Midbrain (tissue), 1 donor: ENCODE measurements at regions not wholly inside any gene's neighbourhood (a gene's known extent, or its start where the extent isn't known, plus 50 kb on each side); places are given as distances from the start of the nearest gene placed in this dataset.

Experiments used
- DNase-seq: peaks from one replicate; lab custom pipeline; 2025; lab: John Stamatoyannopoulos, UW

DNA sequence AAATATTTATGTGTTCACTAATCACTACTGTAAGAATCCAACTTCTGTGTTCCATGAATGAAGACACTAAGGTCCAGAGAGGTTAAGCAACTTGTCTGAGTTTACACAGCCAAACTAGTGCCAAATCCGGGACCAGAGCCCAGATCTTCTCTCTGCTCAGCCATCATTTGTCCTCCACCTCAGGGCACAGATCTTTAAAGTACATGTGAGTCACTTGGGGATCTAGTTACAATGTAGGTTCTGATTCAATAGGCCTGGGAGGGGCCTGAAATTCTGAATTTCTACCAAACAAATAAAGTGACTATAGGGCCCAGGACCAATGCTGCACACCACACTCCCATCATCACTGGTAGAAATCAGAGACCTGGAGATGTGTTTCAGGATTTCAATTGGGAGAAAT, 162.9 kb downstream of the GXYLT1 start:
- DNase-seq = no peak

- no peak for DNase-seq
Observed at GRCh38 chr12:41981013-41981412, 163.7 kb downstream of the GXYLT1 start.

GRCh38 chr12:41980390-41980789, 164.3 kb downstream of the GXYLT1 start:
- no peak for DNase-seq

DNA sequence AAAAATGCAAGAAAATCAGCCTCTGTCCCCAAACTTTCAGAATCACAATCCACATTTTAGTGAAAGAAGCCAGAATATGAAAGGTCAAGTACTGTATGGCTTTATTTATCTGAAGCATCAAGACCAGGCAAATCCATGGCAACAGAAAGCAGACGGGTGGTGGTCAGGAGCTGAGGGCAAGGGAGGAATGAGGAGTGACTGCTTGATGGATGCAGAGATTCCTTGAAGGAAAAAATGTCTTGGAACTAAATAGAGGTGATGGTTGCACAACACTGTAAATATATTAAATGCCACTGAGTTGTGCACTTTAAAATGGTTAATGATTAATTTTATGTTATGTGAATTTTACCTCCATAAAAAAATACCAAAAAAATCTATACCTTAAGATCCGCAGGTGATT, 165.1 kb downstream of the GXYLT1 start:
- no peak for DNase-seq

GRCh38 chr12:41972598-41972997, 172.1 kb downstream of the GXYLT1 start:
- DNase-seq = no peak

DNA sequence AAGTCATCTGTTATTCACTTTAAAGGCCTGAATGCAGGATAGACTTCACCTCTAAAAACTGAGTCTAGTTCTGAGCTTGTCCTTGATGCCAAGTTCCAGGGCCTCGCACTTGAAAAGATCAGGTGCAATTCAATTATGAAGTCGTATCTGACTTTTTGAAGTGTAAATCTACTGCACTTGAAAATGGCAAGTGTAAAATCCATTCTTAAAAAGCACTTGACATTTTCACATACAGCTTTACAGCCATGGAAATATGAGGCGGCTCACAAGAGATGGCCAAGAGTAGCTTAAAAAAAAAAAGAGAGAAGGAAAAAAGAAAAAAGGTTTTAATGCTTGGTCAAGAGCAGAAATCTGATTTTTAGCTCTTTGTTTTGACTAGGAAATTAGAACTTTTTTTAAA, 172.5 kb downstream of the GXYLT1 start:
- DNase-seq = no peak

GRCh38 chr12:41970744-41971143, 173.9 kb downstream of the GXYLT1 start:
- DNase-seq = no peak

GRCh38 chr12:41968599-41968998, 176.1 kb downstream of the GXYLT1 start:
- DNase-seq = no peak

GRCh38 chr12:41967668-41968500, 176.8 kb downstream of the GXYLT1 start:
- no peak for DNase-seq

- DNase-seq = no peak
Observed at GRCh38 chr12:41966916-41967315, 177.8 kb downstream of the GXYLT1 start.

- no peak for DNase-seq
Observed at GRCh38 chr12:41966001-41966400, 178.7 kb downstream of the GXYLT1 start.

DNA sequence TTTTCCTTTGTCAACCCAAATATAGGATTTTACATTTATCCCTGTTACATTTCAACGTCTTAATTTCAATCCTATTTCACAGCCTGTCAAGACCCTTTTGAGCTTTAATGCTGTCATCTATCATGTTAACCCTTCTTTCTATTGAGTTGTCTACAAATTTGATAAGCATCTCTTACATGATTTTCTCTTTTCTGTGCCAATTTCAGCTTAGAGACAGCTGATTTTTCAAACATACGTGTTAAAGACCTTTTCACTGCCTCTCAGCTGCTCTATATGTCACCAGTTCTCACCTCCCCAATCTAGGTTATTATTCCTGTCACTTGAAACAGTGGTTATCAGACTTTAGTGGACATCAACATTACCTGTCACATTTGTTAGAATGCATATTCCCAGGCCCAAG, 181.3 kb downstream of the GXYLT1 start:
- no peak for DNase-seq

DNA sequence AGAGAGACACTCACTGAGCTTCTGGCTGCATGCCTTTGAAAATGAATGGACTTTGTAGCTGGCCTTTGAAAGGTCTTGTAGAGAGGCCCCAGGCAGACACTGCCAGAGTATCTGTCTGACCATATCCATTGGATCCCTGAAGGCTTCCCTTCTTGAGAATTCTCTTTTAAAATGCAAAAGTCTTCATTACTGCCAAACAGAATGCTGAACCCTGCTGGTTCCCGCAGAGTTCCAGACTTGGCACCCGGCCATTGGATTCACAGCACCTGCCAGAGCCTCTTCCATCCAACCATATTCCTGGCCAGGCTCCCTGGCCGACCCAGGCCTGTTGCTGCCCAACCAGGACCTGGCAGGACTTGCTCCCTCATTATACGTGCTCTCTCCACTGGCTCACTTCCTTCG, 182.5 kb downstream of the GXYLT1 start:
- peak; percentile 74 for DNase-seq

DNA sequence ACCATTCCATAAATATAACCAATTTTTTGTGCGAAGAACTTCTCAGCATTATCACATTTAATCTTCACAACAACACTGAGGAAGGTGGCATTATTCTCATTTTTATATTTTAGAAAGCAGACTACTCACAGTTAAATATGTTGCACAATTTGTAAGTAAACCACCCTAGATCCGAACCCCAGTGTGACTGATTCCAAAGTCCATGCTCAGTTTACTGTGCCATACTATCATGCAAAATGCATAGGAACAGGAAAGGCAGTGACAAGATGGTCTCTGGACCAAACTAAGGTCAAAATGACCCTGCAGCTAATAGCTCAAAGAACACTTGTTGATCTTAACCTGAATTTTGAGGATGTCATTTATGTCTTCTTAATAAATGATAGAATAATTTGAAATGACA, 185.4 kb downstream of the GXYLT1 start:
- DNase-seq = no peak

DNA sequence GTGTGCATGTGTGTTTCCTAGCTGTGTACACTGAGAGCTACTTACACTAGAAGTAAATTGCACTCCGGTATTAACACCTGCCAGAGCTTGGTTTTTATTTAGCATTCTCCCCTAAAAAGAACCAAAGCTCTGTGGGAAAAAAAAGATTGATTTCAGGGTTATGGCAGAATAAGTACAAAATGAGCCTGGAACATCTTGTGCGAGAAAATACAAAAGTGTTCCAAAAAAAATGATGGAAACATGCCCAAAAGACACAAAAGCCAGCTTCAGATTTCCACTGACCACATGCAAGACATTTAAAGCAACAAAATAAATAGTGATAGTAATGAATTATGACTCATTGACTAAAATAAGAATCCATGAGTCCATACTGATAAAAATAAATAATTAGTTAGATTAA, 188.3 kb downstream of the GXYLT1 start:
- DNase-seq = peak; percentile 17

DNA sequence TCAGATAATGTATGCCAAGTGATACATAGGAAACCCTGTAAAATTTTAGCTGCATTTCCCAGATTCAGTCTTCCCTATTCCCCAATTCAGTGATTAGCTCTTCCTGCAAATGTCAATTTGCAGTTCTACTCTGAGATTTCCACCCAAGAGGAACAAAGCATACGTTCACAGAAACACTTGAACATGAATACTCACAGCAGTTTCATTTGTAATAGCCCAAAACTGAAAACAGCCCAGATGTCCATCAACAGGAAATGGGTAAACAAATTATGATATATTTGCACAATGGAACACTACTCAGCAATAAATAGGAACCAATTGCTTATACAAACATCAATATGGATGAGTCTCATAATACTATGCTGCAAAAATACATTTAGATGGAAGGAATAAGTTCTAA, 194.2 kb downstream of the GXYLT1 start:
- no peak for DNase-seq

DNA sequence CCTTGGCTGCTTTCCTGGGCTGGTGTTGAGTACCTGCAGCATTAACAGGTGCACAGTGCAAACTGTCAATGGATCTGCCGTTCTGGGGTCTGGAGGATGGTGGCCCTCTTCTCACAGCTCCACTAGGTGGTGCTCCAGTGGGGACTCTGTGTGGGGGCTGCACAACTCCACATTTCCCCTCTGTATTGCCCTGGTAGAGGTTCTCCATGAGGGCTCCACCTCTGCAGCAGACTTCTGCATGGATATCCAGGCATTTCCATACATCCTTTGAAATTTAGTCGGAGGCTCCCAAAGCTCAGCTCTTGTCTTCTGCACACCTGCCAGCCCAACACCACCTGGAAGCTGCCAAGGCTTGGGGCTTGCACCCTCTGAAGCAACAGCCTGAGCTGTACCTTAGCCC, 198.6 kb downstream of the GXYLT1 start:
- DNase-seq = no peak

DNA sequence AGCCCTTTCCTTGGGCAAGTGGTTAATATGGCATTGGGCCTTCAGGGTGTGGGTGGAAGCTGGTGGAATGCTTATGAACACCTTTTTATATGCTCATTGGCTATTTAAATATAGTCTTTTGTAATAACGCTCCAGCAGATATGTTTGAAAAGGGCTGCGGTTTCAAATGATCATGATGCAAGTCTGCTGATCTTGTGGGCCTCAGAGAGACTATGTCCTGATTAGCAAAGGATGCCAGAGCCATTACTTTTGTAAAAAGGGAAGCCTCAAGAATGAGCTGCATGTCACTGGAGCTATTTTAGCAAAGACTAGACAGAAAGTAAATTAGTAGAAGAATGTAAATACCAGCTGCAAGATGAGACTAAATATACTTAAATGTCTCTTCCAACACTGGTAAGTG, 200.5 kb downstream of the GXYLT1 start:
- DNase-seq = no peak

DNA sequence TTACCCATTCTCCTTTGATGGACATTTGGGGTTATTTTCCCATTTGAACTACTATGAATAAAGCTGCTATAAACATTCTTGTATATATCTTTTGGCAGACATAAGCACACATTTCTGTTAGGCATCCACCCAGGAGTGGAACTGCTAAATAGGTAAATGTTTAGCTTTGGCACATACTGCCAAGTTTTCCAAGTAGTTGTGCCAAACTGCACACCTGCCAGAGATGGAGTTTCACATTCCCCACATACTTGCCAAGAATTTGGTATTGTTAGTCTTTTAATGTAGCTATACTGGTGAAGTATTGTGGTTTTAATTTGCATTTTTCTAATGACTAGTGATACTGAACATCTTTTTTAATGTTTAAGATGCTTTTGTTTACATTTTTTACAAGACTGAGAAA, 201.0 kb downstream of the GXYLT1 start:
- no peak for DNase-seq

GRCh38 chr12:41942354-41942753, 202.3 kb downstream of the GXYLT1 start:
- DNase-seq = no peak

DNA sequence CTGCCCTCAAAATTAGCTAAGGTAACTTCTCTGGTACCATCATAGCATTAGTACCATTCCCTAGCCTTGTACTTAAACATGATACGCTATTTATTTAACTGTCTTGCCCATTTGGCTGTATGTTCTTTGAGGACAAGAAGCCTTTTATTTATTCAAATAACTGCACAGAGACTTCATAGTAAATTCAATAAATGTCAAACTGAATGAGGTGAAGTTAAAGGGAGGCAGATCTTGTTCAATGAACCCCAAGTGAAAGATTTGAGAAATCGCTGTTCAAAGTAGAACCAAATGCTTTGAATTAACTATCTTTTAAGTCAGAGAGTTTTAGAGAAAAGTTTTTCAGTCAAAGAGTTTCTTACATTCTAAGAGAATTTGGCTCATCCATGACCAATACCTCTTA, 203.6 kb downstream of the GXYLT1 start:
- no peak for DNase-seq

DNA sequence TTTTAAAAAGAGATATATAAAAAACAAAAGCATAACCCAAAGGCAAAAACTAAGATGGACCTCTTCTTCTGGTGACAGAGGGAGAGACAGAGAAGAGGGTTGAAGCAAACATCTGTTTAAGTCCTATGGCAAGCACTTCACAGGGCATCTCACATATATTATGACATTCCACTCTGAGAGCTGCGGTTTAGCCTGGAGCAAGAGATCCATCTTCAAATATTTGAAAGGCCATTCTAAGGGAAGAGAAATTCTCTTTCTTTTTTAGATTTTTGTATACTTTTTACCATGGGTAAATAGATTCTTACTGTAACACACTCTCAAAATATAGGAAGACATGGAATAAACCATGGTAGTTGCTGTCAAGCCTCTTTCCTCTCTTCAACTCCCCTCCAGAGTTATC, 204.1 kb downstream of the GXYLT1 start:
- DNase-seq = no peak

GRCh38 chr12:41936333-41936732, 208.3 kb downstream of the GXYLT1 start:
- no peak for DNase-seq

GRCh38 chr12:41935911-41936310, 208.8 kb downstream of the GXYLT1 start:
- DNase-seq = no peak
